WTC11 (cell line): ENCODE measurements at regions not wholly inside any gene's neighbourhood (a gene's known extent, or its start where the extent isn't known, plus 50 kb on each side); places are given as distances from the start of the nearest gene placed in this dataset.

Source experiments
- ATAC-seq: fragments of 200-7000 bp; cut with Tn5 transposase; 2 replicates; pipeline ENCODE4 v1.10.0; 2021; ENCODE audit warnings: mild to moderate bottlenecking, moderate library complexity
- CTCF ChIA-PET: fragments of 300-600 bp; sonication (Branson Sonifier 250); formaldehyde crosslinking; loops from one replicate; lab custom pipeline; 2021; ENCODE audit warnings: antibody characterized with exemption; lab: Charles Lee
- POLR2A ChIA-PET: fragments of 350-600 bp; sonication (Branson Sonifier 250); formaldehyde crosslinking; loops from one replicate; lab custom pipeline; 2021; ENCODE audit warnings: antibody characterized with exemption; lab: Charles Lee
- DNase-seq: peaks from one replicate; pipeline ENCODE4 v3.0.0; 2021; ENCODE audit warnings: low spot score
- H3K27ac Mint-ChIP-seq: 2 replicates; pipeline ENCODE4 v1.8.0; 2021; ENCODE audit warnings: mixed read lengths
- H3K27me3 Mint-ChIP-seq: 2 replicates; pipeline ENCODE4 v1.8.0; 2021; ENCODE audit warnings: low read depth, mild to moderate bottlenecking, moderate library complexity, mixed read lengths
- H3K36me3 Mint-ChIP-seq: 2 replicates; pipeline ENCODE4 v1.8.0; 2021; ENCODE audit warnings: mixed read lengths
- H3K4me1 Mint-ChIP-seq: 2 replicates; pipeline ENCODE4 v1.8.0; 2022; ENCODE audit warnings: mixed read lengths
- H3K4me3 Mint-ChIP-seq: 2 replicates; pipeline ENCODE4 v1.8.0; 2021; ENCODE audit warnings: mild to moderate bottlenecking, moderate library complexity, mixed read lengths
- H3K9me3 Mint-ChIP-seq: 2 replicates; pipeline ENCODE4 v1.8.0; 2021; ENCODE audit warnings: mixed read lengths
- AFF4 ChIP-seq: sonication (generic); formaldehyde crosslinking; IDR thresholded peaks from 2 replicates; pipeline ENCODE4 v1.8.1; 2023; ENCODE audit warnings: mild to moderate bottlenecking, missing genetic modification reagents, borderline replicate concordance
- ATF1 ChIP-seq: sonication (generic); formaldehyde crosslinking; IDR thresholded peaks from 2 replicates; pipeline ENCODE4 v1.8.1; 2023; ENCODE audit warnings: mild to moderate bottlenecking, moderate library complexity, missing genetic modification reagents
- FOXJ3 ChIP-seq: sonication (generic); formaldehyde crosslinking; IDR thresholded peaks from 2 replicates; pipeline ENCODE4 v1.9.0; 2021; ENCODE audit warnings: missing genetic modification reagents, mild to moderate bottlenecking, borderline replicate concordance
- GABPB1 ChIP-seq: sonication (generic); formaldehyde crosslinking; IDR thresholded peaks from 2 replicates; pipeline ENCODE4 v1.8.1; 2023; ENCODE audit warnings: mild to moderate bottlenecking, missing genetic modification reagents
- MYBL2 ChIP-seq: sonication (generic); formaldehyde crosslinking; IDR thresholded peaks from 2 replicates; pipeline ENCODE4 v1.8.1; 2023; ENCODE audit warnings: mild to moderate bottlenecking, moderate library complexity, missing genetic modification reagents
- OVOL2 ChIP-seq: fragments of 250-450 bp; sonication (Bioruptor Pico); IDR thresholded peaks from 2 replicates; pipeline ENCODE4 v1.9.0; 2021; ENCODE audit warnings: mild to moderate bottlenecking, borderline replicate concordance
- PRRX2 ChIP-seq: fragments of 250-450 bp; sonication (Bioruptor Pico); IDR thresholded peaks from 2 replicates; pipeline ENCODE4 v1.8.0; 2021; ENCODE audit warnings: mild to moderate bottlenecking
- SMAD4 ChIP-seq: sonication (generic); formaldehyde crosslinking; IDR thresholded peaks from 2 replicates; pipeline ENCODE4 v1.8.0; 2022; ENCODE audit warnings: mild to moderate bottlenecking, missing genetic modification reagents
- SP1 ChIP-seq: sonication (generic); formaldehyde crosslinking; conservative IDR thresholded peaks from 2 replicates; pipeline ENCODE4 v1.8.1; 2022; ENCODE audit warnings: missing genetic modification reagents
- STAT6 ChIP-seq: sonication (generic); formaldehyde crosslinking; conservative IDR thresholded peaks from 2 replicates; pipeline ENCODE4 v1.8.1; 2023; ENCODE audit warnings: mild to moderate bottlenecking, low read depth, missing genetic modification reagents, moderate library complexity
- TCF7 ChIP-seq: sonication (generic); formaldehyde crosslinking; IDR thresholded peaks from 2 replicates; pipeline ENCODE4 v1.8.0; 2022; ENCODE audit warnings: mild to moderate bottlenecking, low read depth, missing genetic modification reagents, moderate library complexity
- TP53 ChIP-seq: sonication (generic); formaldehyde crosslinking; IDR thresholded peaks from 2 replicates; pipeline ENCODE4 v1.8.1; 2023; ENCODE audit warnings: mild to moderate bottlenecking, missing genetic modification reagents
- ZNF121 ChIP-seq: sonication (generic); formaldehyde crosslinking; IDR thresholded peaks from 2 replicates; pipeline ENCODE4 v1.8.0; 2023; ENCODE audit warnings: missing genetic modification reagents
- ZNF219 ChIP-seq: sonication (generic); formaldehyde crosslinking; IDR thresholded peaks from 2 replicates; pipeline ENCODE4 v1.8.0; 2023; ENCODE audit warnings: missing genetic modification reagents, mild to moderate bottlenecking, borderline replicate concordance
- ZNF396 ChIP-seq: fragments of 250-450 bp; sonication (Bioruptor Pico); IDR thresholded peaks from 2 replicates; pipeline ENCODE4 v1.8.0; 2021; ENCODE audit warnings: mild to moderate bottlenecking, moderate library complexity, borderline replicate concordance
- ZNF423 ChIP-seq: fragments of 250-450 bp; sonication (Bioruptor Pico); IDR thresholded peaks from 2 replicates; pipeline ENCODE4 v2.1.2; 2022; ENCODE audit warnings: mild to moderate bottlenecking, moderate library complexity
- ZNF671 ChIP-seq: fragments of 250-450 bp; sonication (Bioruptor Pico); IDR thresholded peaks from 2 replicates; pipeline ENCODE4 v1.8.0; 2021; ENCODE audit warnings: mild to moderate bottlenecking
- TF ChIP-seq, protein P1 (sequence below): sonication (generic); formaldehyde crosslinking; IDR thresholded peaks from 2 replicates; pipeline ENCODE4 v1.8.1; 2022; ENCODE audit warnings: mild to moderate bottlenecking, moderate library complexity, missing genetic modification reagents

DNA sequence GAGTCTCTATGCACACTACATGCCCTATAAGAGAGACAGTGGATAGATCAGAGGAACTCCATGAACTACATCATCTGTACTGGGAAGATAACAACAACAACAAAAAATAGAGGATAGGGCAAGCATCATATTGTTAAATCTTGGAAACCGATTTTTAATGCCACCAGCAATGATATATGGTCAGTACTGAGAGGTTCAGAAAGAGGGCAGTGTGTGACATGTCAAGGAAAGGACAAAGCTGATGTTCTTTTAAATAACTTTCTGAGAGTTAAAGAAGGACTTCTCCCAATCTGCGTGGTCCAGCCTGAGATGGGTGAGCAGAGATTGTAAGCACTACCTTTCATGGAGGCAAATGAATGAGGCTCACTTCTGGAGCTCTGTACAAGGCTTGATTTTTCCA, 62.0 kb upstream of the PHF24 start:
- ChIA-PET CTCF (interaction anchor here (0.9 to 6.5 kb wide), 8 partner anchors 33 to 195 kb away, joined by 3 to 202 read pairs (median 6); partner anchors contain the start of gene DNAJB5), POLR2A (no interaction called here)
- ATAC-seq (no peak), DNase-seq (no peak)
- no peaks in the 10 kb centered on the region for H3K36me3 Mint-ChIP-seq
- peaks cover 32% of the 10 kb centered on the region for H3K27me3 Mint-ChIP-seq
- no peak overlapping the region for H3K4me3 Mint-ChIP-seq
- no peaks in the 10 kb centered on the region for H3K4me1 Mint-ChIP-seq
- TF ChIP-seq TP53, result no peak
- H3K9me3 Mint-ChIP-seq, result no peaks in the 10 kb centered on the region
- no peak overlapping the region for H3K27ac Mint-ChIP-seq

GRCh38 chr9:34892886-34893285, 65.2 kb upstream of the PHF24 start:
- TF ChIP-seq ATF1 (CRISPR knock-in tag) (no peak), PRRX2 (no peak), SP1 (CRISPR knock-in tag) (no peak), TCF7 (CRISPR knock-in tag) (no peak), AFF4 (no peak), ZNF671 (CRISPR knock-in tag) (no peak), FOXJ3 (no peak), ZNF396 (CRISPR knock-in tag) (no peak)
- H3K27ac Mint-ChIP-seq, result no peak overlapping the region
- H3K4me3 Mint-ChIP-seq, result no peak overlapping the region
- POLR2A ChIA-PET, result no interaction called here
- ATAC-seq (no peak), DNase-seq (no peak)
- no peaks in the 10 kb centered on the region for H3K9me3 Mint-ChIP-seq
- H3K27me3 Mint-ChIP-seq, result peaks cover 17% of the 10 kb centered on the region
- CTCF ChIA-PET, result interaction anchor here (1.3 to 2.9 kb wide), 3 partner anchors 102 to 192 kb away, joined by 3 to 14 read pairs (median 9); no protein-coding TSS in a partner anchor
- no peaks in the 10 kb centered on the region for H3K4me1 Mint-ChIP-seq
- H3K36me3 Mint-ChIP-seq, result no peaks in the 10 kb centered on the region

DNA sequence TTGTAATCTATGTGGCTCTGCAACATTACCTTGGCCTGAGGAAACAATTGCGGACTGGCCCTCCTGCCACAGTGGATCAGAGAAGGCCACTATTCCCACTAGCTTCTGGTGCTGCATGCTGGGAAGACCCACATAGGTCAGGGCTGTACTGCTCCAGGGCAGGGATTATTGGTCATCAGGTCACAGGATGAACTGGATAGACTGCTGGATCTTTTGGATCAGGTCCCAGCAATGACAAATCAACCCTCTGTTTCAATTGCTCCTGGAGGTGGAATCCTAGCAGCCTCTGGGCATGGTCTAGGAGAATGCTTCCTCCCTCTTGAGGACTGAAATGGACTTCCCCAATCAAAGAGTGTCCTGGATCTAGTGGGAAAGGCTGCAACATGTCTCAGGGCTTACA, 66.7 kb upstream of the PHF24 start:
- TF ChIP-seq SMAD4 (CRISPR knock-in tag), result no peak
- DNase-seq (no peak), ATAC-seq (no peak)
- H3K27ac Mint-ChIP-seq, result no peak overlapping the region
- H3K4me3 Mint-ChIP-seq, result no peak overlapping the region
- peaks cover 15% of the 10 kb centered on the region for H3K27me3 Mint-ChIP-seq
- no peaks in the 10 kb centered on the region for H3K9me3 Mint-ChIP-seq
- no peaks in the 10 kb centered on the region for H3K36me3 Mint-ChIP-seq
- ChIA-PET POLR2A (no interaction called here), CTCF (interaction anchor here (3.0 kb wide), 1 partner anchor 8 kb away, joined by 27 read pairs; no protein-coding TSS in a partner anchor)
- H3K4me1 Mint-ChIP-seq, result no peaks in the 10 kb centered on the region

GRCh38 chr9:34887841-34888240, 70.2 kb upstream of the PHF24 start:
- ChIA-PET CTCF (interaction anchor here (1.1 kb wide), 1 partner anchor 42 kb away, joined by 4 read pairs; no protein-coding TSS in a partner anchor), POLR2A (no interaction called here)
- peaks cover 7% of the 10 kb centered on the region; the same call in 1 of the 2 replicates for H3K27me3 Mint-ChIP-seq
- no peak for TF ChIP-seq ZNF396 (CRISPR knock-in tag)
- TF ChIP-seq OVOL2 (CRISPR knock-in tag), result no peak
- no peak for TF ChIP-seq AFF4
- no peak for TF ChIP-seq STAT6 (CRISPR knock-in tag)
- TF ChIP-seq, protein P1, sequence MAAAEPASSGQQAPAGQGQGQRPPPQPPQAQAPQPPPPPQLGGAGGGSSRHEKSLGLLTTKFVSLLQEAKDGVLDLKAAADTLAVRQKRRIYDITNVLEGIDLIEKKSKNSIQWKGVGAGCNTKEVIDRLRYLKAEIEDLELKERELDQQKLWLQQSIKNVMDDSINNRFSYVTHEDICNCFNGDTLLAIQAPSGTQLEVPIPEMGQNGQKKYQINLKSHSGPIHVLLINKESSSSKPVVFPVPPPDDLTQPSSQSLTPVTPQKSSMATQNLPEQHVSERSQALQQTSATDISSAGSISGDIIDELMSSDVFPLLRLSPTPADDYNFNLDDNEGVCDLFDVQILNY (CRISPR knock-in tag), result no peak
- no peak for TF ChIP-seq ZNF423 (CRISPR knock-in tag)
- TF ChIP-seq GABPB1 (CRISPR knock-in tag), result no peak
- TF ChIP-seq ZNF219 (CRISPR knock-in tag), result no peak
- TF ChIP-seq MYBL2 (CRISPR knock-in tag), result no peak
- no peak for TF ChIP-seq ZNF121 (CRISPR knock-in tag)

More at GRCh38 chr9:34887841-34888240, 70.2 kb upstream of the PHF24 start:
- no peak for ATAC-seq
- no peak for DNase-seq
- no peak overlapping the region for H3K27ac Mint-ChIP-seq
- H3K9me3 Mint-ChIP-seq, result no peaks in the 10 kb centered on the region
- no peaks in the 10 kb centered on the region for H3K36me3 Mint-ChIP-seq
- H3K4me3 Mint-ChIP-seq, result no peak overlapping the region
- no peaks in the 10 kb centered on the region for H3K4me1 Mint-ChIP-seq
